ENCODE measurements at regions not wholly inside any gene's neighbourhood (a gene's known extent, or its start where the extent isn't known, plus 50 kb on each side); places are given as distances from the start of the nearest gene placed in this dataset.

GRCh38 chr9:90309809-90310520, 332.7 kb downstream of the DIRAS2 start (continued):
- no peak for TF ChIP-seq ZNF701 (tag by site-specific recombination; IDR thresholded peaks at IDR 0.05)
- no peak for TF ChIP-seq RBAK (tag by site-specific recombination; IDR thresholded peaks at IDR 0.05)

GRCh38 chr9:90310521-90310876, 332.1 kb downstream of the DIRAS2 start:
- POLR2A ChIA-PET, result no interaction called here
- CTCF ChIA-PET, result interaction anchor here (0.8 kb wide), 1 partner anchor 11 kb away, joined by 3 read pairs; no protein-coding TSS in a partner anchor
- no peaks in the 10 kb centered on the region for H3K9me3 ChIP-seq (ENCODE audit: control insufficient read depth, insufficient read depth, low read depth, low read length)
- no peaks in the 10 kb centered on the region for H3K36me3 ChIP-seq (ENCODE audit: control insufficient read depth in 2 of 2, insufficient read depth in 1 of 2, low read length in 2 of 2)
- H3K4me3 ChIP-seq (ENCODE audit: low read depth, low read length), result no peak overlapping the region
- H3K27ac ChIP-seq (ENCODE audit: extremely low read depth, low read depth, low read length), result no peak overlapping the region
- H3K4me1 ChIP-seq (ENCODE audit: control insufficient read depth, insufficient read depth, low read length), result no peaks in the 10 kb centered on the region
- TF ChIP-seq ZNF133 (tag by site-specific recombination; IDR thresholded peaks at IDR 0.05), result no peak
- no peak for TF ChIP-seq KLF8 (tag by site-specific recombination; IDR thresholded peaks at IDR 0.05)
- no peak for TF ChIP-seq SALL2 (tag by site-specific recombination; IDR thresholded peaks at IDR 0.05; ENCODE audit: borderline replicate concordance)
- no peak for TF ChIP-seq SCRT1 (tag by site-specific recombination; IDR thresholded peaks at IDR 0.05; ENCODE audit: borderline replicate concordance)

DNA sequence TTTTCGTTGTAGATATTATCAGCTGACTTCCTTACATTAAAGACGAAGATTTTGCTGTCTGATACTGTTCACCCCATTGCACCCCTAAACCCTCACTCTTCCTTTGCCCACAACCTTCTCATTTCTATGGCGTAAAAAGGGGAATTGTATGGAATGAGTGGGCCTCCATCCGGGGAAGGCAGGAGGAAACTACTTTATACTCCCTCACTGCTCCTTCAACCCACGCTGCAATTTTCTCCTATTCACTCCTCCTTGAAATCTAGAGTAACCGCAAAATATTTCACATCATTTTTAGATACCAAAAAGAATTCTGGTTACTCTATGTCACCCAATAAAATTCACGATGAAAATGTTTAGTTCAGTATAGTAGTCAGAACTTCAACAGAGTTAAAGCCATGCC, 330.8 kb downstream of the DIRAS2 start:
- POLR2A ChIA-PET, result interaction anchor here (1.1 kb wide), 1 partner anchor 21 kb away, joined by 3 read pairs; no protein-coding TSS in a partner anchor

GRCh38 chr9:90322296-90322695, 320.3 kb downstream of the DIRAS2 start:
- POLR2A ChIA-PET, result no interaction called here
- Histone ChIP-seq H3K36me3 (ENCODE audit: control insufficient read depth in 2 of 2, insufficient read depth in 1 of 2, low read length in 2 of 2) (no peaks in the 10 kb centered on the region), H3K9me3 (ENCODE audit: control insufficient read depth, insufficient read depth, low read depth, low read length) (no peaks in the 10 kb centered on the region), H3K27ac (ENCODE audit: extremely low read depth, low read depth, low read length) (no peak overlapping the region), H3K4me3 (ENCODE audit: low read depth, low read length) (no peak overlapping the region), H3K4me1 (ENCODE audit: control insufficient read depth, insufficient read depth, low read length) (no peaks in the 10 kb centered on the region)
- CTCF ChIA-PET, result no interaction called here
- TF ChIP-seq GLIS1 (tag by site-specific recombination; IDR thresholded peaks at IDR 0.05) (no peak), ZNF501 (tag by site-specific recombination; IDR thresholded peaks at IDR 0.05) (no peak), ZNF169 (tag by site-specific recombination; IDR thresholded peaks at IDR 0.05) (no peak), ZFP3 (tag by site-specific recombination; IDR thresholded peaks at IDR 0.05; ENCODE audit: low read depth) (no peak), ZNF146 (tag by site-specific recombination; IDR thresholded peaks at IDR 0.05) (no peak), ZNF571 (tag by site-specific recombination; IDR thresholded peaks at IDR 0.05) (no peak)
- TF ChIP-seq, protein P1, sequence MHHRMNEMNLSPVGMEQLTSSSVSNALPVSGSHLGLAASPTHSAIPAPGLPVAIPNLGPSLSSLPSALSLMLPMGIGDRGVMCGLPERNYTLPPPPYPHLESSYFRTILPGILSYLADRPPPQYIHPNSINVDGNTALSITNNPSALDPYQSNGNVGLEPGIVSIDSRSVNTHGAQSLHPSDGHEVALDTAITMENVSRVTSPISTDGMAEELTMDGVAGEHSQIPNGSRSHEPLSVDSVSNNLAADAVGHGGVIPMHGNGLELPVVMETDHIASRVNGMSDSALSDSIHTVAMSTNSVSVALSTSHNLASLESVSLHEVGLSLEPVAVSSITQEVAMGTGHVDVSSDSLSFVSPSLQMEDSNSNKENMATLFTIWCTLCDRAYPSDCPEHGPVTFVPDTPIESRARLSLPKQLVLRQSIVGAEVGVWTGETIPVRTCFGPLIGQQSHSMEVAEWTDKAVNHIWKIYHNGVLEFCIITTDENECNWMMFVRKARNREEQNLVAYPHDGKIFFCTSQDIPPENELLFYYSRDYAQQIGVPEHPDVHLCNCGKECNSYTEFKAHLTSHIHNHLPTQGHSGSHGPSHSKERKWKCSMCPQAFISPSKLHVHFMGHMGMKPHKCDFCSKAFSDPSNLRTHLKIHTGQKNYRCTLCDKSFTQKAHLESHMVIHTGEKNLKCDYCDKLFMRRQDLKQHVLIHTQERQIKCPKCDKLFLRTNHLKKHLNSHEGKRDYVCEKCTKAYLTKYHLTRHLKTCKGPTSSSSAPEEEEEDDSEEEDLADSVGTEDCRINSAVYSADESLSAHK (tag by site-specific recombination; IDR thresholded peaks at IDR 0.05), result no peak
- TF ChIP-seq, protein P2, sequence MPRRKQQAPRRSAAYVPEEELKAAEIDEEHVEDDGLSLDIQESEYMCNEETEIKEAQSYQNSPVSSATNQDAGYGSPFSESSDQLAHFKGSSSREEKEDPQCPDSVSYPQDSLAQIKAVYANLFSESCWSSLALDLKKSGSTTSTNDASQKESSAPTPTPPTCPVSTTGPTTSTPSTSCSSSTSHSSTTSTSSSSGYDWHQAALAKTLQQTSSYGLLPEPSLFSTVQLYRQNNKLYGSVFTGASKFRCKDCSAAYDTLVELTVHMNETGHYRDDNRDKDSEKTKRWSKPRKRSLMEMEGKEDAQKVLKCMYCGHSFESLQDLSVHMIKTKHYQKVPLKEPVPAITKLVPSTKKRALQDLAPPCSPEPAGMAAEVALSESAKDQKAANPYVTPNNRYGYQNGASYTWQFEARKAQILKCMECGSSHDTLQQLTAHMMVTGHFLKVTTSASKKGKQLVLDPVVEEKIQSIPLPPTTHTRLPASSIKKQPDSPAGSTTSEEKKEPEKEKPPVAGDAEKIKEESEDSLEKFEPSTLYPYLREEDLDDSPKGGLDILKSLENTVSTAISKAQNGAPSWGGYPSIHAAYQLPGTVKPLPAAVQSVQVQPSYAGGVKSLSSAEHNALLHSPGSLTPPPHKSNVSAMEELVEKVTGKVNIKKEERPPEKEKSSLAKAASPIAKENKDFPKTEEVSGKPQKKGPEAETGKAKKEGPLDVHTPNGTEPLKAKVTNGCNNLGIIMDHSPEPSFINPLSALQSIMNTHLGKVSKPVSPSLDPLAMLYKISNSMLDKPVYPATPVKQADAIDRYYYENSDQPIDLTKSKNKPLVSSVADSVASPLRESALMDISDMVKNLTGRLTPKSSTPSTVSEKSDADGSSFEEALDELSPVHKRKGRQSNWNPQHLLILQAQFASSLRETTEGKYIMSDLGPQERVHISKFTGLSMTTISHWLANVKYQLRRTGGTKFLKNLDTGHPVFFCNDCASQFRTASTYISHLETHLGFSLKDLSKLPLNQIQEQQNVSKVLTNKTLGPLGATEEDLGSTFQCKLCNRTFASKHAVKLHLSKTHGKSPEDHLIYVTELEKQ (tag by site-specific recombination; IDR thresholded peaks at IDR 0.05; ENCODE audit: borderline replicate concordance), result no peak

More for the DNA sequence above, 330.8 kb downstream of the DIRAS2 start:
- Histone ChIP-seq H3K36me3 (ENCODE audit: control insufficient read depth in 2 of 2, insufficient read depth in 1 of 2, low read length in 2 of 2) (no peaks in the 10 kb centered on the region), H3K9me3 (ENCODE audit: control insufficient read depth, insufficient read depth, low read depth, low read length) (no peaks in the 10 kb centered on the region), H3K27ac (ENCODE audit: extremely low read depth, low read depth, low read length) (no peak overlapping the region), H3K4me1 (ENCODE audit: control insufficient read depth, insufficient read depth, low read length) (no peaks in the 10 kb centered on the region), H3K4me3 (ENCODE audit: low read depth, low read length) (no peak overlapping the region)
- TF ChIP-seq KLF10 (tag by site-specific recombination; IDR thresholded peaks at IDR 0.05), result no peak
- no peak for TF ChIP-seq ZNF16 (tag by site-specific recombination; IDR thresholded peaks at IDR 0.05; ENCODE audit: low read depth)
- TF ChIP-seq ZNF785 (tag by site-specific recombination; IDR thresholded peaks at IDR 0.05), result no peak
- TF ChIP-seq ZNF670 (tag by site-specific recombination; IDR thresholded peaks at IDR 0.05; ENCODE audit: low read depth), result no peak
- no peak for TF ChIP-seq ZNF664 (tag by site-specific recombination; IDR thresholded peaks at IDR 0.05)
- CTCF ChIA-PET, result no interaction called here
